Gastrocnemius medialis (tissue), 4 donors: ENCODE measurements at regions not wholly inside any gene's neighbourhood (a gene's known extent, or its start where the extent isn't known, plus 50 kb on each side); places are given as distances from the start of the nearest gene placed in this dataset.

Source experiments
- ATAC-seq, 2 donors: fragments of 150-250 bp; one replicate each; pipeline ENCODE4 v1.9.1; 2016
- DNase-seq, 2 donors: peaks; one replicate each; pipeline ENCODE4 v3.0.0-alpha.2; 2019
- H3K27ac ChIP-seq, 4 donors: fragments of 200-600 bp; sonication (generic); 1 replicate in 1 of 4; 2 replicates in 3 of 4; pipeline ENCODE4 v1.5.1; 2016 to 2018; ENCODE audit warnings: mild to moderate bottlenecking in 2 of 4, moderate library complexity in 1 of 4
- H3K27me3 ChIP-seq, 3 donors: fragments of 200-600 bp; sonication (generic) in 2 of 3; 1 replicate in 1 of 3; 2 replicates in 2 of 3; pipeline versions ENCODE4 v1.5.1 to v1.6.0; 2016 to 2019; ENCODE audit warnings: mild to moderate bottlenecking in 1 of 3, moderate library complexity in 1 of 3
- H3K36me3 ChIP-seq, 2 donors: fragments of 200-600 bp; sonication (generic) in 1 of 2; one replicate each; pipeline ENCODE4 v1.5.1; 2017 to 2018
- H3K4me1 ChIP-seq, 2 donors: fragments of 200-600 bp; sonication (generic) in 1 of 2; one replicate each; pipeline ENCODE4 v1.5.1; 2016 to 2017; ENCODE audit warnings: mild to moderate bottlenecking in 2 of 2
- H3K4me3 ChIP-seq, 4 donors: fragments of 200-600 bp; sonication (generic) in 3 of 4; 1 replicate in 1 of 4; 2 replicates in 3 of 4; pipeline ENCODE4 v1.5.1; 2016 to 2019; ENCODE audit warnings: mild to moderate bottlenecking in 2 of 4
- H3K9me3 ChIP-seq, 3 donors: fragments of 200-600 bp; sonication (generic) in 2 of 3; 1 replicate in 1 of 3; 2 replicates in 2 of 3; pipeline ENCODE4 v1.5.1; 2016 to 2019
- CTCF ChIP-seq, 5 experiments: fragments of 450-650 bp in 3 of 5; fragments of 200-600 bp in 2 of 5; sonication (generic) in 2 of 5; IDR thresholded peaks in 4 of 5; conservative IDR thresholded peaks in 1 of 5; 1 replicate in 4 of 5; 2 replicates in 1 of 5; pipeline ENCODE4 v1.5.1; 2016 to 2019; ENCODE audit warnings: antibody characterized with exemption in 5 of 5, mild to moderate bottlenecking in 3 of 5, moderate library complexity in 3 of 5
- POLR2A ChIP-seq, 2 donors: fragments of 450-650 bp; IDR thresholded peaks; one replicate each; pipeline ENCODE4 v1.6.1; 2017; ENCODE audit warnings: antibody characterized with exemption in 2 of 2, mild to moderate bottlenecking in 2 of 2, moderate library complexity in 2 of 2
- in situ Hi-C, 4 donors: fragments of 200-750 bp; cut with MboI; loops; one replicate each; pipeline versions ENCODE4 v1.15.0 to v1.8.0; 2017; ENCODE audit warnings: low sequenced_read_pairs in 4 of 4
- intact Hi-C: fragments of 100-400 bp; cut with DNase I; formaldehyde crosslinking; loops from one replicate; pipeline ENCODE4 v1.15.1; 2023; ENCODE audit warnings: low total_unique reads

- H3K4me3 ChIP-seq = no peak overlapping the region
- H3K9me3 ChIP-seq = no peaks in the 10 kb centered on the region
- H3K4me1 ChIP-seq = no peaks in the 10 kb centered on the region
- no peak for ATAC-seq
- no peaks in the 10 kb centered on the region for H3K27me3 ChIP-seq
- H3K27ac ChIP-seq = no peak overlapping the region
- no peak for DNase-seq
- intact Hi-C loops = no loop called here
- in situ Hi-C loops = no loop called here
- TF ChIP-seq POLR2A (IDR thresholded peaks at IDR 0.05) (no peak), CTCF (IDR thresholded peaks at IDR 0.05 in 4 of 5, conservative IDR thresholded peaks at IDR 0.05 in 1 of 5) (no peak)
- no peaks in the 10 kb centered on the region for H3K36me3 ChIP-seq
Observed at GRCh38 chr6:114581293-114581692, 238.5 kb upstream of the HS3ST5 start.

GRCh38 chr6:114580882-114581281 is 238.1 kb upstream of the HS3ST5 start:
- no peaks in the 10 kb centered on the region for H3K27me3 ChIP-seq
- ATAC-seq = no peak
- no peaks in the 10 kb centered on the region for H3K4me1 ChIP-seq
- DNase-seq = no peak
- H3K9me3 ChIP-seq = no peaks in the 10 kb centered on the region
- intact Hi-C loops (no loop called here), in situ Hi-C loops (no loop called here)
- TF ChIP-seq CTCF (IDR thresholded peaks at IDR 0.05 in 4 of 5, conservative IDR thresholded peaks at IDR 0.05 in 1 of 5) (no peak), POLR2A (IDR thresholded peaks at IDR 0.05) (no peak)
- no peaks in the 10 kb centered on the region for H3K36me3 ChIP-seq
- H3K4me3 ChIP-seq = no peak overlapping the region
- no peak overlapping the region for H3K27ac ChIP-seq

- H3K4me1 ChIP-seq = no peaks in the 10 kb centered on the region
- intact Hi-C loops (no loop called here), in situ Hi-C loops (no loop called here)
- no peaks in the 10 kb centered on the region for H3K36me3 ChIP-seq
- H3K27me3 ChIP-seq = no peaks in the 10 kb centered on the region
- no peak overlapping the region for H3K4me3 ChIP-seq
- no peak for TF ChIP-seq CTCF (IDR thresholded peaks at IDR 0.05 in 4 of 5, conservative IDR thresholded peaks at IDR 0.05 in 1 of 5)
- TF ChIP-seq POLR2A (IDR thresholded peaks at IDR 0.05) = no peak
- no peak overlapping the region for H3K27ac ChIP-seq
- no peaks in the 10 kb centered on the region for H3K9me3 ChIP-seq
- no peak for DNase-seq
- ATAC-seq = no peak
Observed at GRCh38 chr6:114579486-114579885, 236.7 kb upstream of the HS3ST5 start.

- in situ Hi-C loops = no loop called here
- DNase-seq (no peak), ATAC-seq (no peak)
- Histone ChIP-seq H3K4me1 (no peaks in the 10 kb centered on the region), H3K9me3 (no peaks in the 10 kb centered on the region), H3K36me3 (no peaks in the 10 kb centered on the region), H3K27ac (no peak overlapping the region), H3K4me3 (no peak overlapping the region), H3K27me3 (no peaks in the 10 kb centered on the region)
- no peak for TF ChIP-seq POLR2A (IDR thresholded peaks at IDR 0.05)
- no peak for TF ChIP-seq CTCF (IDR thresholded peaks at IDR 0.05 in 4 of 5, conservative IDR thresholded peaks at IDR 0.05 in 1 of 5)
- intact Hi-C loops = no loop called here
Observed at GRCh38 chr6:114577109-114577508, 234.3 kb upstream of the HS3ST5 start.

GRCh38 chr6:114576330-114576729 is 233.5 kb upstream of the HS3ST5 start:
- no peaks in the 10 kb centered on the region for H3K9me3 ChIP-seq
- no peaks in the 10 kb centered on the region for H3K4me1 ChIP-seq
- in situ Hi-C loops = no loop called here
- H3K27me3 ChIP-seq = no peaks in the 10 kb centered on the region
- DNase-seq (no peak), ATAC-seq (no peak)
- TF ChIP-seq CTCF (IDR thresholded peaks at IDR 0.05 in 4 of 5, conservative IDR thresholded peaks at IDR 0.05 in 1 of 5) (no peak), POLR2A (IDR thresholded peaks at IDR 0.05) (no peak)
- no peak overlapping the region for H3K4me3 ChIP-seq
- no peaks in the 10 kb centered on the region for H3K36me3 ChIP-seq
- intact Hi-C loops = no loop called here
- no peak overlapping the region for H3K27ac ChIP-seq
